MM.1S (cell line): ENCODE measurements at regions not wholly inside any gene's neighbourhood (a gene's known extent, or its start where the extent isn't known, plus 50 kb on each side); places are given as distances from the start of the nearest gene placed in this dataset.

Experiments
- CTCF ChIP-seq: fragments of 300-600 bp; sonication (generic); IDR thresholded peaks from 2 replicates; pipeline ENCODE4 v1.5.1; 2016; ENCODE audit warnings: antibody characterized with exemption, low read length, mixed read lengths
- EZH2 ChIP-seq: fragments of 300-600 bp; sonication (generic); optimal IDR thresholded peaks from 2 replicates; pipeline ENCODE3; 2017; ENCODE audit warnings: low read depth, mild to moderate bottlenecking, antibody characterized with exemption, low read length, mixed read lengths
- EZH2phosphoT487 ChIP-seq: fragments of 300-600 bp; sonication (generic); IDR thresholded peaks from 2 replicates; pipeline ENCODE4 v1.6.1; 2018; ENCODE audit warnings: antibody characterized with exemption, low read length

DNA sequence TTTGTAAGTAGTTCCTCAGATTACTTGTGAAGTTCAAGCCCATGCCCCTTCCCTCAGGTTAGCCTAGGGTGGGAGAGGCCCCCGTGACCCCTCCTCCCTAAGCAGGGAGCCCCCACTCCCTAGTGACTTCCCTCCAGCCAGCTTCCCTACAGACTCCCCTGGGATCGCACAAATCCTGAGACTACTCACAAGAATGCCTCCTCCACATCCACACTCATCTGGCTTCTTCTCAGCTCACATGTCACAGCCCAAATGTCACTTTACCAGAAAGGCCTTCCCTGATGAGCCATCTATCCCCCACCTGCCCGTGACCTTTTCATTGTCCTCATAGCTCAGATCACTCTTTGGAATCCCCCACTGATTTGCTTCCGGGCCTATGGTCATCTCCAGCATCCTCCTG is 96.7 kb upstream of the ARAP3 start:
- TF ChIP-seq CTCF (no peak), EZH2 (no peak), EZH2phosphoT487 (no peak)
